OCI-LY7 (cell line): ENCODE measurements at regions not wholly inside any gene's neighbourhood (a gene's known extent, or its start where the extent isn't known, plus 50 kb on each side); places are given as distances from the start of the nearest gene placed in this dataset.

Experiments
- CTCF ChIP-seq: fragments of 200-600 bp; sonication (generic); conservative IDR thresholded peaks from 2 replicates; pipeline ENCODE4 v1.5.1; 2014; ENCODE audit warnings: mild to moderate bottlenecking, antibody characterized with exemption, low read length, moderate library complexity, mixed read lengths
- EZH2phosphoT487 ChIP-seq: fragments of 200-600 bp; sonication (generic); IDR thresholded peaks from 2 replicates; pipeline ENCODE4 v1.6.1; 2018; ENCODE audit warnings: low read depth, borderline replicate concordance, mild to moderate bottlenecking, mixed run types, antibody characterized with exemption, low read length, moderate library complexity, mixed read lengths

- TF ChIP-seq CTCF (no peak), EZH2phosphoT487 (no peak)
Observed at GRCh38 chr15:35926007-35926380, 380.0 kb upstream of the DPH6 start.
